ENCODE measurements at regions not wholly inside any gene's neighbourhood (a gene's known extent, or its start where the extent isn't known, plus 50 kb on each side); places are given as distances from the start of the nearest gene placed in this dataset.

GRCh38 chr2:53252115-53252514, 515.5 kb upstream of the CHAC2 start:
- H3K27me3 ChIP-seq (ENCODE audit: insufficient read depth, low read length, poor library complexity, severe bottlenecking) = no peaks in the 10 kb centered on the region
- no peaks in the 10 kb centered on the region for H3K9me3 ChIP-seq (ENCODE audit: low read length)
- Mint-ChIP-seq H3K36me3 (peaks cover 0 to 3% (median 0%) of the 10 kb centered on the region in 3 donors), H3K9me3 (peaks cover 2 to 7% (median 2%) of the 10 kb centered on the region in 5 donors), H3K4me3 (peak overlapping the region in 1 of 7 donors; percentile 50), H3K27ac (peak overlapping the region in 2 of 8 donors; percentile 15 to 25), H3K4me1 (peaks cover 0 to 12% (median 7%) of the 10 kb centered on the region in 3 donors), H3K27me3 (no peaks in the 10 kb centered on the region)
- ChIA-PET CTCF (no interaction called here), POLR2A (no interaction called here)
- H3K27ac ChIP-seq (ENCODE audit: low read depth, low read length) = no peak overlapping the region
- DNase-seq = no peak
- H3K36me3 ChIP-seq (ENCODE audit: insufficient read depth, low read length) = no peaks in the 10 kb centered on the region
- no peak overlapping the region for H3K4me3 ChIP-seq (ENCODE audit: low read length)
- H3K4me1 ChIP-seq (ENCODE audit: insufficient read depth, low read length) = no peaks in the 10 kb centered on the region

- POLR2A ChIA-PET = no interaction called here
- H3K27me3 Mint-ChIP-seq = no peaks in the 10 kb centered on the region
- peaks cover 0 to 3% (median 0%) of the 10 kb centered on the region in 3 donors for H3K36me3 Mint-ChIP-seq
- CTCF ChIA-PET = no interaction called here
- H3K9me3 ChIP-seq (ENCODE audit: low read length) = no peaks in the 10 kb centered on the region
- H3K27me3 ChIP-seq (ENCODE audit: insufficient read depth, low read length, poor library complexity, severe bottlenecking) = no peaks in the 10 kb centered on the region
- H3K27ac ChIP-seq (ENCODE audit: low read depth, low read length) = no peak overlapping the region
- no peak overlapping the region for H3K4me3 ChIP-seq (ENCODE audit: low read length)
- H3K4me1 ChIP-seq (ENCODE audit: insufficient read depth, low read length) = no peaks in the 10 kb centered on the region
- DNase-seq = no peak
- H3K9me3 Mint-ChIP-seq = peaks cover 0 to 3% (median 0%) of the 10 kb centered on the region in 5 donors
- H3K27ac Mint-ChIP-seq = no peak overlapping the region
- no peaks in the 10 kb centered on the region for H3K36me3 ChIP-seq (ENCODE audit: insufficient read depth, low read length)
- H3K4me3 Mint-ChIP-seq = no peak overlapping the region
- peaks cover 0 to 7% (median 2%) of the 10 kb centered on the region in 3 donors for H3K4me1 Mint-ChIP-seq
Observed at GRCh38 chr2:53247956-53248735, 519.5 kb upstream of the CHAC2 start.

- no peak overlapping the region for H3K27ac ChIP-seq (ENCODE audit: low read depth, low read length)
- H3K27me3 ChIP-seq (ENCODE audit: insufficient read depth, low read length, poor library complexity, severe bottlenecking) = no peaks in the 10 kb centered on the region
- no peak overlapping the region for H3K4me3 ChIP-seq (ENCODE audit: low read length)
- H3K4me1 ChIP-seq (ENCODE audit: insufficient read depth, low read length) = no peaks in the 10 kb centered on the region
- H3K27me3 Mint-ChIP-seq = no peaks in the 10 kb centered on the region
- no peak for DNase-seq
- H3K9me3 Mint-ChIP-seq = peaks cover 0 to 18% (median 0%) of the 10 kb centered on the region in 5 donors
- no peak overlapping the region for H3K4me3 Mint-ChIP-seq
- no peak overlapping the region for H3K27ac Mint-ChIP-seq
- no peaks in the 10 kb centered on the region for H3K36me3 ChIP-seq (ENCODE audit: insufficient read depth, low read length)
- H3K36me3 Mint-ChIP-seq = no peaks in the 10 kb centered on the region
- no peaks in the 10 kb centered on the region for H3K9me3 ChIP-seq (ENCODE audit: low read length)
- POLR2A ChIA-PET = no interaction called here
- H3K4me1 Mint-ChIP-seq = no peaks in the 10 kb centered on the region
- CTCF ChIA-PET = no interaction called here
Observed at GRCh38 chr2:53243430-53243829, 524.2 kb upstream of the CHAC2 start.

- no peak for DNase-seq
- H3K27me3 ChIP-seq (ENCODE audit: insufficient read depth, low read length, poor library complexity, severe bottlenecking) = no peaks in the 10 kb centered on the region
- H3K9me3 ChIP-seq (ENCODE audit: low read length) = no peaks in the 10 kb centered on the region
- no peaks in the 10 kb centered on the region for H3K36me3 ChIP-seq (ENCODE audit: insufficient read depth, low read length)
- CTCF ChIA-PET = no interaction called here
- POLR2A ChIA-PET = no interaction called here
- Mint-ChIP-seq H3K27me3 (no peaks in the 10 kb centered on the region), H3K36me3 (no peaks in the 10 kb centered on the region), H3K27ac (no peak overlapping the region), H3K4me1 (no peaks in the 10 kb centered on the region), H3K9me3 (peaks cover 0 to 24% (median 0%) of the 10 kb centered on the region in 5 donors), H3K4me3 (no peak overlapping the region)
- H3K27ac ChIP-seq (ENCODE audit: low read depth, low read length) = no peak overlapping the region
- H3K4me1 ChIP-seq (ENCODE audit: insufficient read depth, low read length) = no peaks in the 10 kb centered on the region
- no peak overlapping the region for H3K4me3 ChIP-seq (ENCODE audit: low read length)
Observed at GRCh38 chr2:53242090-53242489, 525.5 kb upstream of the CHAC2 start.

GRCh38 chr2:53235836-53236582, 531.6 kb upstream of the CHAC2 start:
- ChIA-PET POLR2A (no interaction called here), CTCF (no interaction called here)
- no peak overlapping the region for H3K4me3 ChIP-seq (ENCODE audit: low read length)
- H3K4me1 ChIP-seq (ENCODE audit: insufficient read depth, low read length) = no peaks in the 10 kb centered on the region
- Mint-ChIP-seq H3K36me3 (peaks cover 0 to 7% (median 0%) of the 10 kb centered on the region in 3 donors), H3K4me1 (peaks cover 3 to 30% (median 25%) of the 10 kb centered on the region in 3 donors), H3K4me3 (peak overlapping the region in 2 of 7 donors; percentile 13 to 30), H3K9me3 (peaks cover 0 to 20% (median 0%) of the 10 kb centered on the region in 5 donors), H3K27me3 (no peaks in the 10 kb centered on the region), H3K27ac (peak overlapping the region in 2 of 8 donors; percentile 1 to 42)
- H3K27me3 ChIP-seq (ENCODE audit: insufficient read depth, low read length, poor library complexity, severe bottlenecking) = no peaks in the 10 kb centered on the region
- no peak overlapping the region for H3K27ac ChIP-seq (ENCODE audit: low read depth, low read length)
- no peaks in the 10 kb centered on the region for H3K36me3 ChIP-seq (ENCODE audit: insufficient read depth, low read length)
- no peaks in the 10 kb centered on the region for H3K9me3 ChIP-seq (ENCODE audit: low read length)
- DNase-seq = no peak

- peaks cover 3 to 37% (median 25%) of the 10 kb centered on the region in 3 donors for H3K4me1 Mint-ChIP-seq
- H3K9me3 Mint-ChIP-seq = peaks cover 0 to 11% (median 0%) of the 10 kb centered on the region in 5 donors
- Histone ChIP-seq H3K9me3 (ENCODE audit: low read length) (no peaks in the 10 kb centered on the region), H3K4me1 (ENCODE audit: insufficient read depth, low read length) (no peaks in the 10 kb centered on the region), H3K27ac (ENCODE audit: low read depth, low read length) (no peak overlapping the region), H3K36me3 (ENCODE audit: insufficient read depth, low read length) (no peaks in the 10 kb centered on the region), H3K27me3 (ENCODE audit: insufficient read depth, low read length, poor library complexity, severe bottlenecking) (no peaks in the 10 kb centered on the region), H3K4me3 (ENCODE audit: low read length) (no peak overlapping the region)
- DNase-seq = no peak
- ChIA-PET CTCF (no interaction called here), POLR2A (no interaction called here)
- no peaks in the 10 kb centered on the region for H3K27me3 Mint-ChIP-seq
- H3K27ac Mint-ChIP-seq = peak overlapping the region in 2 of 8 donors; percentile 22 to 43
- peaks cover 0 to 12% (median 0%) of the 10 kb centered on the region in 3 donors for H3K36me3 Mint-ChIP-seq
- H3K4me3 Mint-ChIP-seq = no peak overlapping the region
Observed at GRCh38 chr2:53234548-53234903, 533.1 kb upstream of the CHAC2 start.

GRCh38 chr2:53233759-53234547, 533.7 kb upstream of the CHAC2 start:
- peaks cover 0 to 10% (median 0%) of the 10 kb centered on the region in 5 donors for H3K9me3 Mint-ChIP-seq
- DNase-seq = no peak
- peaks cover 3 to 37% (median 25%) of the 10 kb centered on the region in 3 donors for H3K4me1 Mint-ChIP-seq
- Histone ChIP-seq H3K27me3 (ENCODE audit: insufficient read depth, low read length, poor library complexity, severe bottlenecking) (no peaks in the 10 kb centered on the region), H3K4me1 (ENCODE audit: insufficient read depth, low read length) (no peaks in the 10 kb centered on the region), H3K4me3 (ENCODE audit: low read length) (no peak overlapping the region), H3K27ac (ENCODE audit: low read depth, low read length) (no peak overlapping the region), H3K36me3 (ENCODE audit: insufficient read depth, low read length) (no peaks in the 10 kb centered on the region), H3K9me3 (ENCODE audit: low read length) (no peaks in the 10 kb centered on the region)
- H3K4me3 Mint-ChIP-seq = peak overlapping the region in 2 of 7 donors; percentile 0 to 22
- no peaks in the 10 kb centered on the region for H3K27me3 Mint-ChIP-seq
- CTCF ChIA-PET = no interaction called here
- peaks cover 0 to 12% (median 0%) of the 10 kb centered on the region in 3 donors for H3K36me3 Mint-ChIP-seq
- POLR2A ChIA-PET = no interaction called here
- H3K27ac Mint-ChIP-seq = peak overlapping the region in 3 of 8 donors; percentile 22 to 43 (median 40)

All from CD8-positive, alpha-beta memory T cell (primary cell).